Liver (tissue), 8 donors: ENCODE measurements at regions not wholly inside any gene's neighbourhood (a gene's known extent, or its start where the extent isn't known, plus 50 kb on each side); places are given as distances from the start of the nearest gene placed in this dataset.

Experiments
- DNase-seq: peaks from one replicate; pipeline ENCODE4 v3.0.0-alpha.2; 2017; ENCODE audit warnings: low spot score
- H3K27ac ChIP-seq, 2 donors: one replicate each; pipeline ENCODE4 v1.7.0; 2013; ENCODE audit warnings: inconsistent platforms in 2 of 2, low read length in 2 of 2, control low read depth in 1 of 2, low read depth in 1 of 2, mild to moderate bottlenecking in 1 of 2
- H3K27me3 ChIP-seq, 4 donors: one replicate each; pipeline versions ENCODE4 v1.6.1 to v1.7.0; 2013; ENCODE audit warnings: low read length in 3 of 4, inconsistent platforms in 1 of 4, mild to moderate bottlenecking in 1 of 4, moderate library complexity in 1 of 4; ENCODE audit not compliant: control insufficient read depth in 4 of 4, insufficient read depth in 4 of 4
- H3K36me3 ChIP-seq, 4 donors: one replicate each; pipeline versions ENCODE4 v1.6.1 to v1.7.0; 2013; ENCODE audit warnings: low read length in 3 of 4, mild to moderate bottlenecking in 3 of 4, low read depth in 1 of 4, moderate library complexity in 1 of 4; ENCODE audit not compliant: control insufficient read depth in 4 of 4, insufficient read depth in 3 of 4
- H3K4me1 ChIP-seq, 4 donors: one replicate each; pipeline versions ENCODE4 v1.6.1 to v1.7.0; 2013; ENCODE audit warnings: low read length in 3 of 4, mild to moderate bottlenecking in 3 of 4, moderate library complexity in 1 of 4; ENCODE audit not compliant: control insufficient read depth in 4 of 4, insufficient read depth in 4 of 4
- H3K4me3 ChIP-seq, 3 donors: one replicate each; pipeline versions ENCODE4 v1.6.1 to v1.7.0; 2013; ENCODE audit warnings: low read length in 3 of 3, control low read depth in 1 of 3, low read depth in 1 of 3, mild to moderate bottlenecking in 1 of 3
- H3K9ac ChIP-seq, 2 donors: one replicate each; pipeline ENCODE4 v1.7.0; 2013; ENCODE audit warnings: low read length in 2 of 2, mild to moderate bottlenecking in 2 of 2, moderate library complexity in 2 of 2, control low read depth in 1 of 2, low read depth in 1 of 2
- H3K9me3 ChIP-seq, 4 donors: one replicate each; pipeline versions ENCODE4 v1.6.1 to v1.7.0; 2013; ENCODE audit warnings: low read length in 3 of 4; ENCODE audit not compliant: control insufficient read depth in 4 of 4
- CTCF ChIP-seq: fragments of 150-350 bp; IDR thresholded peaks from 2 replicates; pipeline ENCODE4 v1.5.1; 2017; ENCODE audit warnings: improper control_type of control experiment, low read depth, low read length; ENCODE audit not compliant: missing input control
- EGR1 ChIP-seq, 2 donors: IDR thresholded peaks; 2 replicates each; pipeline ENCODE4 v1.6.1; 2016 to 2018; ENCODE audit warnings: antibody characterized with exemption in 2 of 2, low read depth in 2 of 2
- FOXA2 ChIP-seq: IDR thresholded peaks from 2 replicates; pipeline ENCODE4 v1.6.1; 2016; ENCODE audit warnings: antibody characterized with exemption
- GABPA ChIP-seq, 2 donors: IDR thresholded peaks in 1 of 2; conservative IDR thresholded peaks in 1 of 2; 2 replicates each; pipeline ENCODE4 v1.6.1; 2016; ENCODE audit warnings: antibody characterized with exemption in 2 of 2, mild to moderate bottlenecking in 1 of 2, moderate library complexity in 1 of 2
- HNF4G ChIP-seq: IDR thresholded peaks from 2 replicates; pipeline ENCODE4 v1.6.1; 2016; ENCODE audit warnings: antibody characterized with exemption
- JUND ChIP-seq, 2 donors: IDR thresholded peaks; 2 replicates each; pipeline ENCODE4 v1.6.1; 2016; ENCODE audit warnings: antibody characterized with exemption in 2 of 2
- MAX ChIP-seq: IDR thresholded peaks from 2 replicates; pipeline ENCODE4 v1.6.1; 2016; ENCODE audit warnings: antibody characterized with exemption
- NR2F2 ChIP-seq: IDR thresholded peaks from 2 replicates; pipeline ENCODE4 v1.6.1; 2016; ENCODE audit warnings: antibody characterized with exemption
- RAD21 ChIP-seq, 2 donors: IDR thresholded peaks; 2 replicates each; pipeline ENCODE4 v1.6.1; 2016; ENCODE audit warnings: antibody characterized with exemption in 2 of 2, mild to moderate bottlenecking in 2 of 2
- REST ChIP-seq: IDR thresholded peaks from 2 replicates; pipeline ENCODE4 v1.6.1; 2016; ENCODE audit warnings: antibody characterized with exemption, mild to moderate bottlenecking
- SP1 ChIP-seq: IDR thresholded peaks from 2 replicates; pipeline ENCODE4 v1.6.1; 2018; ENCODE audit warnings: antibody characterized with exemption, mild to moderate bottlenecking
- TAF1 ChIP-seq: conservative IDR thresholded peaks from 2 replicates; pipeline ENCODE4 v1.6.1; 2016; ENCODE audit warnings: antibody characterized with exemption, mild to moderate bottlenecking
- YY1 ChIP-seq: IDR thresholded peaks from 2 replicates; pipeline ENCODE4 v1.6.1; 2016; ENCODE audit warnings: antibody characterized with exemption, mild to moderate bottlenecking
- ZBTB33 ChIP-seq: IDR thresholded peaks from 2 replicates; pipeline ENCODE4 v1.6.1; 2016; ENCODE audit warnings: antibody characterized with exemption
- WGBS: extraction: QIAGEN DNeasy Blood & Tissue Kit; methylation state at CpG from one replicate; pipeline ENCODE4 v1.1.7; 2013; 5-methylcytosine and 5-hydroxymethylcytosine counted together
- donor health status: healthy.
- donor health status: healthy.
- donor health status: healthy.
- donor health status: healthy.
- donor health status: healthy.

GRCh38 chr4:149135062-149135461, 680.6 kb downstream of the IQCM start:
- Histone ChIP-seq H3K9me3 (peaks cover 0 to 3% (median 2%) of the 10 kb centered on the region in 4 donors), H3K27me3 (no peaks in the 10 kb centered on the region), H3K9ac (no peak overlapping the region), H3K36me3 (no peaks in the 10 kb centered on the region), H3K27ac (no peak overlapping the region), H3K4me3 (no peak overlapping the region), H3K4me1 (no peaks in the 10 kb centered on the region)
- 72% methylated on average over 4 of the region's 4 CpGs for WGBS
- DNase-seq, result no peak
- TF ChIP-seq YY1 (no peak), NR2F2 (no peak), SP1 (no peak), MAX (no peak)

- Histone ChIP-seq H3K27ac (no peak overlapping the region), H3K36me3 (no peaks in the 10 kb centered on the region), H3K4me3 (no peak overlapping the region), H3K27me3 (no peaks in the 10 kb centered on the region), H3K9ac (no peak overlapping the region), H3K4me1 (no peaks in the 10 kb centered on the region), H3K9me3 (no peaks in the 10 kb centered on the region)
- TF ChIP-seq RAD21 (IDR thresholded peaks at IDR 0.05) (no peak), MAX (no peak), HNF4G (no peak), EGR1 (IDR thresholded peaks at IDR 0.05; ENCODE audit: low read depth in 2 of 2) (no peak), NR2F2 (no peak), REST (no peak), FOXA2 (no peak)
- no peak for DNase-seq
- 67% methylated on average over 5 of the region's 5 CpGs for WGBS
Measured at GRCh38 chr4:149121023-149121404, 678.8 kb upstream of the NR3C2 start.

- WGBS, result 61% methylated on average over 2 of the region's 2 CpGs
- TF ChIP-seq CTCF, result no peak
- no peak for TF ChIP-seq JUND (IDR thresholded peaks at IDR 0.05)
- TF ChIP-seq YY1, result no peak
- no peak for TF ChIP-seq SP1
- no peak for TF ChIP-seq TAF1
- TF ChIP-seq GABPA (IDR thresholded peaks at IDR 0.05 in 1 of 2, conservative IDR thresholded peaks at IDR 0.05 in 1 of 2), result no peak
- TF ChIP-seq EGR1 (IDR thresholded peaks at IDR 0.05; ENCODE audit: low read depth in 2 of 2), result no peak
- TF ChIP-seq RAD21 (IDR thresholded peaks at IDR 0.05), result no peak
- TF ChIP-seq ZBTB33, result no peak
- TF ChIP-seq MAX, result no peak
- no peak for TF ChIP-seq NR2F2
- TF ChIP-seq HNF4G, result no peak
- no peak for TF ChIP-seq REST
Measured at GRCh38 chr4:149120331-149121022, 678.3 kb upstream of the NR3C2 start.

More at GRCh38 chr4:149120331-149121022, 678.3 kb upstream of the NR3C2 start:
- H3K36me3 ChIP-seq, result no peaks in the 10 kb centered on the region
- H3K4me3 ChIP-seq, result no peak overlapping the region
- no peaks in the 10 kb centered on the region for H3K9me3 ChIP-seq
- H3K4me1 ChIP-seq, result no peaks in the 10 kb centered on the region
- no peaks in the 10 kb centered on the region for H3K27me3 ChIP-seq
- no peak for DNase-seq
- H3K27ac ChIP-seq, result no peak overlapping the region
- no peak overlapping the region for H3K9ac ChIP-seq
